ENCODE measurements at regions not wholly inside any gene's neighbourhood (a gene's known extent, or its start where the extent isn't known, plus 50 kb on each side); places are given as distances from the start of the nearest gene placed in this dataset.

- no peaks in the 10 kb centered on the region for H3K4me1 Mint-ChIP-seq (ENCODE audit: low read depth, unreplicated experiment)
- H3K27ac Mint-ChIP-seq (ENCODE audit: unreplicated experiment): no peak overlapping the region
- Histone ChIP-seq H3K79me2 (ENCODE audit: insufficient read depth, low read length) (no peaks in the 10 kb centered on the region), H3K36me3 (ENCODE audit: insufficient read depth, low read length) (no peaks in the 10 kb centered on the region), H3K4me1 (ENCODE audit: insufficient read depth, low read length) (no peaks in the 10 kb centered on the region), H3K9ac (ENCODE audit: low read length) (no peak overlapping the region), H2AFZ (ENCODE audit: low read depth, low read length) (no peak overlapping the region), H3K4me2 (ENCODE audit: low read length) (no peak overlapping the region), H4K20me1 (ENCODE audit: insufficient read depth, low read length) (no peaks in the 10 kb centered on the region), H3K9me3 (ENCODE audit: insufficient read depth, low read depth, low read length) (peaks cover 5% of the 10 kb centered on the region), H3K27me3 (ENCODE audit: insufficient read depth, low read length) (no peaks in the 10 kb centered on the region), H3K4me3 (ENCODE audit: insufficient read depth, low read depth, low read length) (no peak overlapping the region), H3K27ac (ENCODE audit: low read depth, low read length) (no peak overlapping the region)
- H3K9me3 Mint-ChIP-seq (ENCODE audit: unreplicated experiment): peaks cover 26% of the 10 kb centered on the region
- DNase-seq (ENCODE audit: low read depth): no peak
- H3K27me3 Mint-ChIP-seq (ENCODE audit: low read depth, unreplicated experiment): peaks cover 56% of the 10 kb centered on the region
- peaks cover 2% of the 10 kb centered on the region for H3K36me3 Mint-ChIP-seq (ENCODE audit: low read depth, unreplicated experiment)
- no peak overlapping the region for H3K4me3 Mint-ChIP-seq (ENCODE audit: unreplicated experiment)
- no peak for FAIRE-seq
- TF ChIP-seq EZH2 (IDR thresholded peaks at IDR 0.05; ENCODE audit: insufficient read depth, low read length) (no peak), CTCF (IDR thresholded peaks at IDR 0.05; ENCODE audit: insufficient read depth, low read depth, low read length) (no peak)
Measured at GRCh38 chr7:109094-109493, 83.3 kb upstream of the FAM20C start.

- Mint-ChIP-seq H3K9me3 (ENCODE audit: unreplicated experiment) (peaks cover 28% of the 10 kb centered on the region), H3K4me3 (ENCODE audit: unreplicated experiment) (no peak overlapping the region), H3K36me3 (ENCODE audit: low read depth, unreplicated experiment) (peaks cover 2% of the 10 kb centered on the region), H3K27me3 (ENCODE audit: low read depth, unreplicated experiment) (peaks cover 51% of the 10 kb centered on the region), H3K4me1 (ENCODE audit: low read depth, unreplicated experiment) (no peaks in the 10 kb centered on the region), H3K27ac (ENCODE audit: unreplicated experiment) (no peak overlapping the region)
- no peak for FAIRE-seq
- no peak for DNase-seq (ENCODE audit: low read depth)
- peaks cover 5% of the 10 kb centered on the region for H3K9me3 ChIP-seq (ENCODE audit: insufficient read depth, low read depth, low read length)
- no peaks in the 10 kb centered on the region for H3K36me3 ChIP-seq (ENCODE audit: insufficient read depth, low read length)
- no peaks in the 10 kb centered on the region for H3K27me3 ChIP-seq (ENCODE audit: insufficient read depth, low read length)
- no peak overlapping the region for H3K27ac ChIP-seq (ENCODE audit: low read depth, low read length)
- no peak overlapping the region for H3K9ac ChIP-seq (ENCODE audit: low read length)
- H3K4me3 ChIP-seq (ENCODE audit: insufficient read depth, low read depth, low read length): no peak overlapping the region
- H3K79me2 ChIP-seq (ENCODE audit: insufficient read depth, low read length): no peaks in the 10 kb centered on the region
- no peak overlapping the region for H3K4me2 ChIP-seq (ENCODE audit: low read length)
- no peaks in the 10 kb centered on the region for H3K4me1 ChIP-seq (ENCODE audit: insufficient read depth, low read length)
- no peaks in the 10 kb centered on the region for H4K20me1 ChIP-seq (ENCODE audit: insufficient read depth, low read length)
- no peak for TF ChIP-seq CTCF (IDR thresholded peaks at IDR 0.05; ENCODE audit: insufficient read depth, low read depth, low read length)
- TF ChIP-seq EZH2 (IDR thresholded peaks at IDR 0.05; ENCODE audit: insufficient read depth, low read length): no peak
- no peak overlapping the region for H2AFZ ChIP-seq (ENCODE audit: low read depth, low read length)
Measured at GRCh38 chr7:109898-110556, 82.3 kb upstream of the FAM20C start.

- peaks cover 50% of the 10 kb centered on the region for H3K27me3 Mint-ChIP-seq (ENCODE audit: low read depth, unreplicated experiment)
- Histone ChIP-seq H3K4me3 (ENCODE audit: insufficient read depth, low read depth, low read length) (no peak overlapping the region), H3K9ac (ENCODE audit: low read length) (no peak overlapping the region), H3K27ac (ENCODE audit: low read depth, low read length) (no peak overlapping the region), H2AFZ (ENCODE audit: low read depth, low read length) (no peak overlapping the region), H3K4me2 (ENCODE audit: low read length) (no peak overlapping the region), H4K20me1 (ENCODE audit: insufficient read depth, low read length) (no peaks in the 10 kb centered on the region), H3K27me3 (ENCODE audit: insufficient read depth, low read length) (no peaks in the 10 kb centered on the region), H3K79me2 (ENCODE audit: insufficient read depth, low read length) (no peaks in the 10 kb centered on the region), H3K9me3 (ENCODE audit: insufficient read depth, low read depth, low read length) (peaks cover 5% of the 10 kb centered on the region), H3K4me1 (ENCODE audit: insufficient read depth, low read length) (no peaks in the 10 kb centered on the region), H3K36me3 (ENCODE audit: insufficient read depth, low read length) (no peaks in the 10 kb centered on the region)
- FAIRE-seq (no peak), DNase-seq (ENCODE audit: low read depth) (no peak)
- H3K9me3 Mint-ChIP-seq (ENCODE audit: unreplicated experiment): peaks cover 31% of the 10 kb centered on the region
- peaks cover 2% of the 10 kb centered on the region for H3K36me3 Mint-ChIP-seq (ENCODE audit: low read depth, unreplicated experiment)
- no peak overlapping the region for H3K27ac Mint-ChIP-seq (ENCODE audit: unreplicated experiment)
- H3K4me1 Mint-ChIP-seq (ENCODE audit: low read depth, unreplicated experiment): no peaks in the 10 kb centered on the region
- TF ChIP-seq CTCF (IDR thresholded peaks at IDR 0.05; ENCODE audit: insufficient read depth, low read depth, low read length): no peak
- no peak for TF ChIP-seq EZH2 (IDR thresholded peaks at IDR 0.05; ENCODE audit: insufficient read depth, low read length)
- H3K4me3 Mint-ChIP-seq (ENCODE audit: unreplicated experiment): no peak overlapping the region
Measured at GRCh38 chr7:110557-111232, 81.7 kb upstream of the FAM20C start.
